ENCODE measurements at regions not wholly inside any gene's neighbourhood (a gene's known extent, or its start where the extent isn't known, plus 50 kb on each side); places are given as distances from the start of the nearest gene placed in this dataset.

DNA sequence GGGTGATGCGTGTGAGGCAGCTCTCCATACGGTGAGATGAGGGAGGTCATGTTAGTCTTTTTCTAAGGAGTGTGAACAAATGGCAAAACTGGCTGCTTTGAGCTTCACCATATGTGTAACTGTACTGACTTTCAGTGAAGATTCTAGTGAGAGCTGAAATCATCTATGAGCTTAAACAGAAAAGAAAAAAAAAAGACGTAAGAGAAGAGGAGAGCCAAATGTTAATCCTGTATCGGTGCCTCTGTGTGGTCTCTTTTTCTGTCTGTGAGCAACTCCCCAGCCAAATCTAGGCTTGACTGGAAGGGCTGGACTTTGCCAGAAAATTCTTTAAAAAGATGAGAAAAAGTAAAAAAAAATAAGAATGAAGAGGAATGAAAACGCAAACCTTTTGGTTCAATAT, 209.7 kb upstream of the TUT7 start:
- H3K27me3 ChIP-seq (ENCODE audit: control insufficient read depth in 3 of 3, insufficient read depth in 3 of 3, low read depth in 1 of 3, low read length in 3 of 3): no peaks in the 10 kb centered on the region
- H3K9ac ChIP-seq (ENCODE audit: low read depth, low read length, poor library complexity): no peak overlapping the region
- H2BK5ac ChIP-seq (ENCODE audit: low read length): no peak overlapping the region
- WGBS, 2 donors (ENCODE audit: extremely low coverage in 2 of 2, insufficient read length in 2 of 2, insufficient replicate concordance in 1 of 2): no CpG with 5 or more reads among the region's 5 CpGs
- H2AK5ac ChIP-seq (ENCODE audit: low read depth, low read length): no peak overlapping the region
- no peak overlapping the region for H3K23ac ChIP-seq (ENCODE audit: low read depth, low read length, poor library complexity)
- H4K91ac ChIP-seq (ENCODE audit: low read depth, low read length, poor library complexity): no peak overlapping the region
- no peak overlapping the region for H4K8ac ChIP-seq (ENCODE audit: low read depth, low read length)
- no peaks in the 10 kb centered on the region for H3K4me1 ChIP-seq (ENCODE audit: control insufficient read depth in 2 of 2, insufficient read depth in 1 of 2, low read depth in 1 of 2, low read length in 2 of 2)
- H3K9me3 ChIP-seq (replicated peaks in 1 of 2; ENCODE audit: control insufficient read depth in 2 of 2, insufficient read depth in 1 of 2, low read depth in 1 of 2, low read length in 2 of 2): peaks cover 0 to 5% of the 10 kb centered on the region in 2 donors
- H2BK120ac ChIP-seq (ENCODE audit: low read depth, low read length): no peak overlapping the region
- H3K4ac ChIP-seq (ENCODE audit: low read length): no peak overlapping the region
- H2BK15ac ChIP-seq (ENCODE audit: low read length): no peak overlapping the region
- no peak overlapping the region for H2AFZ ChIP-seq (ENCODE audit: low read length)
- DNase-seq (ENCODE audit: low spot score): no peak
- no peak overlapping the region for H2BK12ac ChIP-seq (ENCODE audit: low read length)
- no peak overlapping the region for H3K4me2 ChIP-seq (ENCODE audit: insufficient read depth, low read length, poor library complexity, severe bottlenecking)
- no peak overlapping the region for H3K14ac ChIP-seq (ENCODE audit: low read length)
- H3K4me3 ChIP-seq (ENCODE audit: low read length in 2 of 2): no peak overlapping the region
- H3K18ac ChIP-seq (ENCODE audit: low read length): no peak overlapping the region
- H3K36me3 ChIP-seq (replicated peaks in 1 of 2; ENCODE audit: control insufficient read depth in 2 of 2, insufficient read depth in 2 of 2, low read length in 2 of 2): no peaks in the 10 kb centered on the region
- no peaks in the 10 kb centered on the region for H3K79me1 ChIP-seq (ENCODE audit: low read depth, low read length)
- H3K27ac ChIP-seq (replicated peaks; ENCODE audit: low read length): no peak overlapping the region

DNA sequence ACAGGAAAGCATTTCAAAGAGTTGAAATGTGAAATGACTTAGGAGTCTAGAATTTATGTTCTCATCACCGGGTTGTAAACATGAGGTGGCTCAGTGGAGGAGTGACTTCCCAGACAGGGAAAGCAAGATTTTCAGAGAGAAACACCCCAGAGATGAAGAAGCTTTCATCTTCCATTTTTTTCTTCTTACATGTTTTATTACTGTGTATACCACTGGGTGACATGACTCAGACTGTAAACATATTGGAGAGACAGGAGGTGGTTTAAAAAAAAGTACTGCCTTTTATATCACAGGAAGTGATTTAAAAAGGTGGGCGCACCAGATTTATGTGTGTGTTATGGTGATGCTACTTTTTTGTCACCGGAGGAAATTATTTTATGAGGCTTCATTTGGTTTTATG, 209.1 kb upstream of the TUT7 start:
- H3K18ac ChIP-seq (ENCODE audit: low read length): no peak overlapping the region
- no peak overlapping the region for H4K91ac ChIP-seq (ENCODE audit: low read depth, low read length, poor library complexity)
- H3K27ac ChIP-seq (replicated peaks; ENCODE audit: low read length): no peak overlapping the region
- no peaks in the 10 kb centered on the region for H3K4me1 ChIP-seq (ENCODE audit: control insufficient read depth in 2 of 2, insufficient read depth in 1 of 2, low read depth in 1 of 2, low read length in 2 of 2)
- no CpG with 5 or more reads among the region's 3 CpGs for WGBS, 2 donors (ENCODE audit: extremely low coverage in 2 of 2, insufficient read length in 2 of 2, insufficient replicate concordance in 1 of 2)
- no peak for DNase-seq (ENCODE audit: low spot score)
- no peak overlapping the region for H3K23ac ChIP-seq (ENCODE audit: low read depth, low read length, poor library complexity)
- no peak overlapping the region for H3K4me2 ChIP-seq (ENCODE audit: insufficient read depth, low read length, poor library complexity, severe bottlenecking)
- no peaks in the 10 kb centered on the region for H3K27me3 ChIP-seq (ENCODE audit: control insufficient read depth in 3 of 3, insufficient read depth in 3 of 3, low read depth in 1 of 3, low read length in 3 of 3)
- H2BK120ac ChIP-seq (ENCODE audit: low read depth, low read length): no peak overlapping the region
- no peak overlapping the region for H4K8ac ChIP-seq (ENCODE audit: low read depth, low read length)
- H3K36me3 ChIP-seq (replicated peaks in 1 of 2; ENCODE audit: control insufficient read depth in 2 of 2, insufficient read depth in 2 of 2, low read length in 2 of 2): no peaks in the 10 kb centered on the region
- no peak overlapping the region for H3K9ac ChIP-seq (ENCODE audit: low read depth, low read length, poor library complexity)
- H3K79me1 ChIP-seq (ENCODE audit: low read depth, low read length): no peaks in the 10 kb centered on the region
- no peak overlapping the region for H2AFZ ChIP-seq (ENCODE audit: low read length)
- H3K4ac ChIP-seq (ENCODE audit: low read length): no peak overlapping the region
- no peak overlapping the region for H3K14ac ChIP-seq (ENCODE audit: low read length)
- no peak overlapping the region for H2AK5ac ChIP-seq (ENCODE audit: low read depth, low read length)
- H3K9me3 ChIP-seq (replicated peaks in 1 of 2; ENCODE audit: control insufficient read depth in 2 of 2, insufficient read depth in 1 of 2, low read depth in 1 of 2, low read length in 2 of 2): peaks cover 0 to 1% of the 10 kb centered on the region in 2 donors
- no peak overlapping the region for H2BK15ac ChIP-seq (ENCODE audit: low read length)
- H2BK12ac ChIP-seq (ENCODE audit: low read length): no peak overlapping the region
- no peak overlapping the region for H3K4me3 ChIP-seq (ENCODE audit: low read length in 2 of 2)
- H2BK5ac ChIP-seq (ENCODE audit: low read length): no peak overlapping the region

DNA sequence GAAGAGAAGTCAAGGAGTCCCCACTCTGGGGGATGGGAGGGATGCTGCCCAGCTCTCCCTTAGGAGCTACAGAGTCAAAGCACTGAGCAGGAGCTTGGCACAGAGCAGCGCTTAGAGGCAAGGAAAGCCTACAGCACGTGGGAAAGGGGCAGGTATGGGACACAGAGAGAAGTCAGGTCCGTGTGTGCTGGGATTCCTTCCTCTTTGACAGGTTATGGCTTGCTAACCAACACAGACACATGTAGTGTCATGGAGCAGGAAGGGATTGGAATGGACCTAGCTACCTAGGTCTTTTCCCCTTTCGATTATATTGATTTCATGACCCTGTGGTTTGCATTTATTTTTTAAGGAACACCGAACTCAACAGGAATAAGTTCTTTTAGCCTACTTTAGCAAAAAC, 208.5 kb upstream of the TUT7 start:
- Histone ChIP-seq H3K79me1 (ENCODE audit: low read depth, low read length) (no peaks in the 10 kb centered on the region), H2BK5ac (ENCODE audit: low read length) (no peak overlapping the region), H3K36me3 (replicated peaks in 1 of 2; ENCODE audit: control insufficient read depth in 2 of 2, insufficient read depth in 2 of 2, low read length in 2 of 2) (no peaks in the 10 kb centered on the region), H3K27ac (replicated peaks; ENCODE audit: low read length) (no peak overlapping the region), H2BK120ac (ENCODE audit: low read depth, low read length) (no peak overlapping the region), H3K4me2 (ENCODE audit: insufficient read depth, low read length, poor library complexity, severe bottlenecking) (no peak overlapping the region), H3K23ac (ENCODE audit: low read depth, low read length, poor library complexity) (no peak overlapping the region), H2AK5ac (ENCODE audit: low read depth, low read length) (no peak overlapping the region), H2AFZ (ENCODE audit: low read length) (no peak overlapping the region), H4K91ac (ENCODE audit: low read depth, low read length, poor library complexity) (no peak overlapping the region), H3K4me3 (ENCODE audit: low read length in 2 of 2) (no peak overlapping the region), H3K4ac (ENCODE audit: low read length) (no peak overlapping the region), H2BK12ac (ENCODE audit: low read length) (no peak overlapping the region), H3K18ac (ENCODE audit: low read length) (no peak overlapping the region), H3K9me3 (replicated peaks in 1 of 2; ENCODE audit: control insufficient read depth in 2 of 2, insufficient read depth in 1 of 2, low read depth in 1 of 2, low read length in 2 of 2) (no peaks in the 10 kb centered on the region), H4K8ac (ENCODE audit: low read depth, low read length) (no peak overlapping the region), H3K9ac (ENCODE audit: low read depth, low read length, poor library complexity) (no peak overlapping the region), H3K4me1 (ENCODE audit: control insufficient read depth in 2 of 2, insufficient read depth in 1 of 2, low read depth in 1 of 2, low read length in 2 of 2) (no peaks in the 10 kb centered on the region), H3K14ac (ENCODE audit: low read length) (no peak overlapping the region), H2BK15ac (ENCODE audit: low read length) (no peak overlapping the region), H3K27me3 (ENCODE audit: control insufficient read depth in 3 of 3, insufficient read depth in 3 of 3, low read depth in 1 of 3, low read length in 3 of 3) (no peaks in the 10 kb centered on the region)
- WGBS, 2 donors (ENCODE audit: extremely low coverage in 2 of 2, insufficient read length in 2 of 2, insufficient replicate concordance in 1 of 2): no CpG with 5 or more reads among the region's 5 CpGs
- no peak for DNase-seq (ENCODE audit: low spot score)

DNA sequence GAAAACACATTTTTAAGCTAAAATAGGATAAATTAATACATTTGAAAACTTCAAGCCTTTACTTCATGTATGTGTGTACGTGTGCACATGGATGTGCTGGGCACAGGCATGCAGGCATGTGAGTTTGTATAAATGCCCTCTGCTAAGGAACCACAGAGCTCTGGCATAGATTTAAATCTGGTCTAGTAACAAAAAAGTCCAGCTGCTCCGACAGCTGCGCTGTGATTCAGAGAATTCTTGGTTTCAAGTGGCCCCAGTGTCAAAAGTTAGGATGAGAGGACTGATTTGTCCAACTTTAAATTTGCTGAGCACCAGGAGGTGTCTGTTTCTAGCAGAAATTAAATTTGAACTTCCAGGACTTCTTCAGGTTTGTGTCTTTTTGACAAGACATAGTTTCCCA, 203.7 kb upstream of the TUT7 start:
- Histone ChIP-seq H3K18ac (ENCODE audit: low read length) (no peak overlapping the region), H4K91ac (ENCODE audit: low read depth, low read length, poor library complexity) (no peak overlapping the region), H3K4me3 (ENCODE audit: low read length in 2 of 2) (no peak overlapping the region), H4K8ac (ENCODE audit: low read depth, low read length) (no peak overlapping the region), H3K79me1 (ENCODE audit: low read depth, low read length) (no peaks in the 10 kb centered on the region), H3K27me3 (ENCODE audit: control insufficient read depth in 3 of 3, insufficient read depth in 3 of 3, low read depth in 1 of 3, low read length in 3 of 3) (no peaks in the 10 kb centered on the region), H2BK15ac (ENCODE audit: low read length) (no peak overlapping the region), H2AFZ (ENCODE audit: low read length) (no peak overlapping the region), H3K4me2 (ENCODE audit: insufficient read depth, low read length, poor library complexity, severe bottlenecking) (no peak overlapping the region), H3K9ac (ENCODE audit: low read depth, low read length, poor library complexity) (no peak overlapping the region), H2BK12ac (ENCODE audit: low read length) (no peak overlapping the region), H3K36me3 (replicated peaks in 1 of 2; ENCODE audit: control insufficient read depth in 2 of 2, insufficient read depth in 2 of 2, low read length in 2 of 2) (no peaks in the 10 kb centered on the region), H3K27ac (replicated peaks; ENCODE audit: low read length) (no peak overlapping the region), H3K9me3 (replicated peaks in 1 of 2; ENCODE audit: control insufficient read depth in 2 of 2, insufficient read depth in 1 of 2, low read depth in 1 of 2, low read length in 2 of 2) (no peaks in the 10 kb centered on the region), H2AK5ac (ENCODE audit: low read depth, low read length) (no peak overlapping the region), H2BK120ac (ENCODE audit: low read depth, low read length) (no peak overlapping the region), H2BK5ac (ENCODE audit: low read length) (no peak overlapping the region), H3K4ac (ENCODE audit: low read length) (no peak overlapping the region), H3K23ac (ENCODE audit: low read depth, low read length, poor library complexity) (no peak overlapping the region), H3K14ac (ENCODE audit: low read length) (no peak overlapping the region), H3K4me1 (ENCODE audit: control insufficient read depth in 2 of 2, insufficient read depth in 1 of 2, low read depth in 1 of 2, low read length in 2 of 2) (peaks cover 0 to 7% of the 10 kb centered on the region in 2 donors)
- no CpG with 5 or more reads among the region's 3 CpGs for WGBS, 2 donors (ENCODE audit: extremely low coverage in 2 of 2, insufficient read length in 2 of 2, insufficient replicate concordance in 1 of 2)
- DNase-seq (ENCODE audit: low spot score): no peak

Measured in neuronal stem cell (in vitro differentiated cells).